ENCODE measurements at regions not wholly inside any gene's neighbourhood (a gene's known extent, or its start where the extent isn't known, plus 50 kb on each side); places are given as distances from the start of the nearest gene placed in this dataset.

GRCh38 chr4:30245140-30245539 lies 475.0 kb upstream of the PCDH7 start:
- no peak for TF ChIP-seq EP300 (IDR thresholded peaks at IDR 0.05; ENCODE audit: borderline replicate concordance in 1 of 2, low read depth in 2 of 2, low read length in 2 of 2)
- no peak for TF ChIP-seq MAX (IDR thresholded peaks at IDR 0.05)
- no peak for TF ChIP-seq EZH2 (IDR thresholded peaks at IDR 0.05; ENCODE audit: low read depth, low read length, severe bottlenecking)
- no peak for TF ChIP-seq CREB1 (IDR thresholded peaks at IDR 0.05)
- TF ChIP-seq CTCF (IDR thresholded peaks at IDR 0.05; ENCODE audit: control extremely low read depth in 1 of 3, insufficient read depth in 1 of 3, low read depth in 1 of 3, low read length in 3 of 3): no peak
- no peak for TF ChIP-seq SP2 (IDR thresholded peaks at IDR 0.05; ENCODE audit: low read length)
- no peak for TF ChIP-seq POLR2AphosphoS5 (IDR thresholded peaks at IDR 0.05; ENCODE audit: low read depth, low read length)
- no peak for TF ChIP-seq MAFK (IDR thresholded peaks at IDR 0.05; ENCODE audit: low read depth, low read length)
- no peak for TF ChIP-seq TCF12 (IDR thresholded peaks at IDR 0.05; ENCODE audit: low read depth, low read length)
- no peak for TF ChIP-seq CEBPB (IDR thresholded peaks at IDR 0.05; ENCODE audit: low read depth, low read length)
- TF ChIP-seq RAD21 (IDR thresholded peaks at IDR 0.05 in 1 of 2, conservative IDR thresholded peaks at IDR 0.05 in 1 of 2; ENCODE audit: low read depth in 2 of 2, low read length in 2 of 2): no peak
- no peak for TF ChIP-seq TAF1 (IDR thresholded peaks at IDR 0.05; ENCODE audit: low read depth, low read length)
